HepG2 (cell line): ENCODE measurements at regions not wholly inside any gene's neighbourhood (a gene's known extent, or its start where the extent isn't known, plus 50 kb on each side); places are given as distances from the start of the nearest gene placed in this dataset.

Source experiments
- ATAC-seq: fragments of 200-7000 bp; cut with Tn5 transposase; 3 replicates; pipeline ENCODE4 v1.9.1; 2020; ENCODE audit warnings: mild to moderate bottlenecking, moderate library complexity
- BruUV-seq: library from RNA; stranded (reverse); fragments of 400-500 nt; replicated peaks from 2 replicates; lab custom pipeline; 2021; lab: Mats Ljungman, UMichigan
- CTCF ChIA-PET: fragments of 300-600 bp; formaldehyde crosslinking; extraction: SDS; loops from one replicate; lab custom pipeline; 2021; ENCODE audit warnings: low total read pairs, inconsistent platforms, low intra/inter-chr PET ratio; lab: Yijun Ruan, JAX
- POLR2A ChIA-PET: fragments of 350-600 bp; sonication (Branson Sonifier 250); formaldehyde crosslinking; loops from one replicate; lab custom pipeline; 2020; ENCODE audit warnings: antibody characterized with exemption, inconsistent platforms; lab: Yijun Ruan, JAX
- DNase-seq: peaks from one replicate; pipeline ENCODE4 v3.0.0-alpha.2; 2015; ENCODE audit warnings: low spot score
- FAIRE-seq: peaks from 3 replicates; lab custom pipeline; 2011; peaks lifted over from hg19 to GRCh38; lab: Jason Lieb, UNC
- H2AFZ ChIP-seq: one replicate; pipeline ENCODE4 v1.6.1; 2011; ENCODE audit warnings: low read length, inconsistent platforms
- H3K27ac ChIP-seq: fragments of 300-600 bp; 3 replicates; pipeline ENCODE4 v1.8.0; 2011; ENCODE audit warnings: mixed run types, mild to moderate bottlenecking, mixed read lengths, low read length, inconsistent platforms; ENCODE audit not compliant: insufficient read depth; ENCODE audit errors: extremely low read length
- H3K27me3 ChIP-seq, 2 experiments: fragments of 200-600 bp in 1 of 2; 2 replicates in 1 of 2; 3 replicates in 1 of 2; pipeline versions ENCODE4 v1.6.0 to v1.8.0; 2011; ENCODE audit warnings: low read length in 2 of 2, mild to moderate bottlenecking in 2 of 2, moderate library complexity in 2 of 2, inconsistent platforms in 1 of 2; ENCODE audit not compliant: insufficient read depth in 2 of 2, control insufficient read depth in 1 of 2
- H3K36me3 ChIP-seq, 2 experiments: fragments of 200-600 bp in 1 of 2; replicated peaks in 1 of 2; 2 replicates in 1 of 2; 3 replicates in 1 of 2; pipeline versions ENCODE4 v1.5.1 to v1.8.0; 2011; ENCODE audit warnings: low read length in 2 of 2, inconsistent platforms in 1 of 2; ENCODE audit not compliant: insufficient read depth in 2 of 2, control insufficient read depth in 1 of 2
- H3K4me1 ChIP-seq: 2 replicates; pipeline ENCODE4 v1.5.1; 2012; ENCODE audit warnings: low read length, inconsistent platforms; ENCODE audit not compliant: insufficient read depth
- H3K4me2 ChIP-seq: 2 replicates; pipeline ENCODE4 v1.6.0; 2011; ENCODE audit warnings: low read depth, low read length, inconsistent platforms
- H3K4me3 ChIP-seq, 3 experiments: fragments of 200-600 bp in 1 of 3; sonication (generic), shearing (Covaris generic) in 1 of 3; replicated peaks in 1 of 3; 2 replicates each; pipeline ENCODE4 v1.5.1; 2011 to 2016; ENCODE audit warnings: low read length in 3 of 3, inconsistent platforms in 2 of 3, low read depth in 2 of 3, mild to moderate bottlenecking in 2 of 3, control low read depth in 1 of 3, mixed read lengths in 1 of 3; ENCODE audit not compliant: insufficient read depth in 1 of 3
- H3K79me2 ChIP-seq: one replicate; pipeline ENCODE4 v1.6.1; 2011; ENCODE audit warnings: low read length, inconsistent platforms; ENCODE audit not compliant: insufficient read depth
- H3K9ac ChIP-seq: 2 replicates; pipeline ENCODE4 v1.6.0; 2011; ENCODE audit warnings: mild to moderate bottlenecking, low read depth, low read length, inconsistent platforms; ENCODE audit not compliant: insufficient read depth
- H3K9me3 ChIP-seq: 2 replicates; pipeline ENCODE4 v1.5.1; 2012; ENCODE audit warnings: mild to moderate bottlenecking, low read length
- H4K20me1 ChIP-seq: 2 replicates; pipeline ENCODE4 v1.6.0; 2011; ENCODE audit warnings: inconsistent platforms, mild to moderate bottlenecking, low read length, moderate library complexity; ENCODE audit not compliant: insufficient read depth
- ERF ChIP-seq: IDR thresholded peaks from 2 replicates; pipeline ENCODE4 v1.6.1; 2018; ENCODE audit warnings: missing biosample characterization, missing genetic modification reagents
- MYPOP ChIP-seq: sonication (generic); formaldehyde crosslinking; IDR thresholded peaks from 2 replicates; pipeline ENCODE4 v1.8.1; 2023; ENCODE audit warnings: mild to moderate bottlenecking, moderate library complexity, missing genetic modification reagents
- NFKB2 ChIP-seq: sonication (generic); formaldehyde crosslinking; IDR thresholded peaks from 2 replicates; pipeline ENCODE4 v1.4.0; 2020; ENCODE audit warnings: missing genetic modification reagents, borderline replicate concordance
- NR2F1 ChIP-seq, 2 experiments: fragments of 450-650 bp in 1 of 2; formaldehyde crosslinking in 1 of 2; IDR thresholded peaks; 2 replicates each; pipeline versions ENCODE4 v1.5.0 to v1.6.1; 2016 to 2020; ENCODE audit warnings: mild to moderate bottlenecking in 1 of 2, missing compliant biosample characterization in 1 of 2, missing genetic modification reagents in 1 of 2, moderate library complexity in 1 of 2
- PHF8 ChIP-seq: sonication (generic); formaldehyde crosslinking; IDR thresholded peaks from 2 replicates; pipeline ENCODE4 v1.5.0; 2020; ENCODE audit warnings: missing genetic modification reagents
- RARA ChIP-seq: IDR thresholded peaks from 2 replicates; pipeline ENCODE4 v1.6.1; 2016; ENCODE audit warnings: missing genetic modification reagents, missing compliant biosample characterization
- SMARCE1 ChIP-seq: fragments of 450-650 bp; IDR thresholded peaks from 2 replicates; pipeline ENCODE4 v1.6.1; 2017; ENCODE audit warnings: borderline replicate concordance
- ZBTB21 ChIP-seq: sonication (generic); formaldehyde crosslinking; IDR thresholded peaks from 2 replicates; pipeline ENCODE4 v1.4.0; 2020; ENCODE audit warnings: missing genetic modification reagents
- ZNF142 ChIP-seq: sonication (generic); formaldehyde crosslinking; IDR thresholded peaks from 2 replicates; pipeline ENCODE4 v1.4.0; 2020; ENCODE audit warnings: missing genetic modification reagents
- ZNF333 ChIP-seq: sonication (generic); formaldehyde crosslinking; IDR thresholded peaks from 2 replicates; pipeline ENCODE4 v1.4.0; 2020; ENCODE audit warnings: mild to moderate bottlenecking, missing genetic modification reagents, borderline replicate concordance
- ZNF558 ChIP-seq: sonication (generic); formaldehyde crosslinking; IDR thresholded peaks from 2 replicates; pipeline ENCODE4 v1.9.0; 2022; ENCODE audit warnings: mild to moderate bottlenecking, missing genetic modification reagents, borderline replicate concordance
- ZNF839 ChIP-seq: sonication (generic); formaldehyde crosslinking; IDR thresholded peaks from 2 replicates; pipeline ENCODE4 v1.4.0; 2020; ENCODE audit warnings: missing genetic modification reagents, mild to moderate bottlenecking, borderline replicate concordance
- ZSCAN29 ChIP-seq: sonication (generic); formaldehyde crosslinking; conservative IDR thresholded peaks from 2 replicates; pipeline ENCODE4 v1.4.0; 2020; ENCODE audit warnings: mild to moderate bottlenecking, missing genetic modification reagents
- WGBS: methylation state at CpG from one replicate; pipeline ENCODE4 v1.1.6; 2017; ENCODE audit warnings: low lambda C conversion rate; 5-methylcytosine and 5-hydroxymethylcytosine counted together
- in situ Hi-C: cut with HindIII; loops from 2 replicates; pipeline ENCODE4 v1.10.0; 2017; ENCODE audit warnings: low pct_unique_long_range_greater_than_20kb; ENCODE audit not compliant: extremely low pct_ligation_motif_present
- intact Hi-C: fragments of 100-400 bp; cut with micrococcal nuclease; formaldehyde crosslinking; loops from one replicate; pipeline ENCODE4 v1.10.0; 2022; ENCODE audit not compliant: unreplicated experiment
- TF ChIP-seq, protein P1 (sequence below): fragments of 450-650 bp; IDR thresholded peaks from 2 replicates; pipeline ENCODE4 v1.6.1; 2016

- TF ChIP-seq ZSCAN29 (CRISPR knock-in tag), result no peak
Observed at GRCh38 chr14:23827100-23827892, 126.3 kb upstream of the DHRS4 start (continued).

- CTCF ChIA-PET, result no interaction called here
- TF ChIP-seq NR2F1 (CRISPR knock-in tag; IDR thresholded peaks at IDR 0.05) (peak; percentile 69 to 91), ZBTB21 (CRISPR knock-in tag) (no peak), ZNF839 (CRISPR knock-in tag) (no peak), ERF (CRISPR knock-in tag) (0 out of 2 replicates have a peak, but pooled peaks have one; percentile 31), RARA (CRISPR knock-in tag) (peak; percentile 51), PHF8 (CRISPR knock-in tag) (no peak), ZNF142 (CRISPR knock-in tag) (no peak), NFKB2 (CRISPR knock-in tag) (no peak), SMARCE1 (no peak), ZNF558 (CRISPR knock-in tag) (no peak), ZNF333 (CRISPR knock-in tag) (no peak), MYPOP (CRISPR knock-in tag) (no peak)
- TF ChIP-seq, protein P1, sequence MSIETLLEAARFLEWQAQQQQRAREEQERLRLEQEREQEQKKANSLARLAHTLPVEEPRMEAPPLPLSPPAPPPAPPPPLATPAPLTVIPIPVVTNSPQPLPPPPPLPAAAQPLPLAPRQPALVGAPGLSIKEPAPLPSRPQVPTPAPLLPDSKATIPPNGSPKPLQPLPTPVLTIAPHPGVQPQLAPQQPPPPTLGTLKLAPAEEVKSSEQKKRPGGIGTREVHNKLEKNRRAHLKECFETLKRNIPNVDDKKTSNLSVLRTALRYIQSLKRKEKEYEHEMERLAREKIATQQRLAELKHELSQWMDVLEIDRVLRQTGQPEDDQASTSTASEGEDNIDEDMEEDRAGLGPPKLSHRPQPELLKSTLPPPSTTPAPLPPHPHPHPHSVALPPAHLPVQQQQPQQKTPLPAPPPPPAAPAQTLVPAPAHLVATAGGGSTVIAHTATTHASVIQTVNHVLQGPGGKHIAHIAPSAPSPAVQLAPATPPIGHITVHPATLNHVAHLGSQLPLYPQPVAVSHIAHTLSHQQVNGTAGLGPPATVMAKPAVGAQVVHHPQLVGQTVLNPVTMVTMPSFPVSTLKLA, result no peak
Observed at GRCh38 chr14:23828001-23828400, 125.6 kb upstream of the DHRS4 start.

More at GRCh38 chr14:23828001-23828400, 125.6 kb upstream of the DHRS4 start:
- no peak overlapping the region for H3K4me3 ChIP-seq
- intact Hi-C loops, result no loop called here
- DNase-seq (peak; percentile 60), ATAC-seq (peak; percentile 74), FAIRE-seq (no peak)
- H2AFZ ChIP-seq, result no peak overlapping the region
- peak overlapping the region; percentile 23; the same call in 1 of the 2 replicates for H3K4me2 ChIP-seq
- H3K9ac ChIP-seq, result no peak overlapping the region
- H3K9me3 ChIP-seq, result no peaks in the 10 kb centered on the region
- H3K27me3 ChIP-seq, result peaks cover 0 to 19% of the 10 kb centered on the region in 2 experiments; a peak in 2 of 5 replicates
- POLR2A ChIA-PET, result interaction anchor here (1.0 kb wide), 1 partner anchor 266 kb away, joined by 3 read pairs; the partner anchor contains the start of gene PCK2
- H3K4me1 ChIP-seq, result peaks cover 25% of the 10 kb centered on the region
- no peaks in the 10 kb centered on the region for H4K20me1 ChIP-seq
- no peaks in the 10 kb centered on the region for H3K36me3 ChIP-seq
- H3K27ac ChIP-seq, result no peak overlapping the region
- BruUV-seq, result no TSS peak
- 2% methylated on average over 4 of the region's 4 CpGs for WGBS
- no peaks in the 10 kb centered on the region for H3K79me2 ChIP-seq
- in situ Hi-C loops, result no loop called here
